ENCODE measurements at regions not wholly inside any gene's neighbourhood (a gene's known extent, or its start where the extent isn't known, plus 50 kb on each side); places are given as distances from the start of the nearest gene placed in this dataset.
"Not testable (repeated sequence)": the region's sequence is repeated elsewhere in the genome, so short reads cannot be mapped to it uniquely, and the experiment has no call there.

DNA sequence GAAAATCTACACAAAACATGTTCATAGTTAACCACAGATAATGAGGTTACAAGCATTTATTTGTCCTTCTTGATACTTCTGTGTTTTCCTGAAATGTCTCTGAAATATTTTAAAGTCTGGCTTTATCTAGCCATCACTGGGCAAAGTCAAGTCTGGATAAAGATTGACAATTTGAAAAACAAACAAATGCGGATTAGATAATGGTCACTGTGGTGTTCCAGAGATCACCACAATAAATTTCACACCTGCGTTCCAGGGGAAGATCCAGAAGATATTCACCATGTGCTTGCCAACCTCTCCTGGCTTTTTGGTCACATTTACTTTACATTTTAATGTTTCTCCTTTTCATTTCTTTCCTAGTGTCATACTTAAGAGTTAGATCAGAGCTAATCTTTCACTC, 109.7 kb upstream of the CCDC28A start:
- no peak for DNase-seq (ENCODE audit: low spot score)

- DNase-seq (ENCODE audit: low spot score): no peak
Observed at GRCh38 chr6:138664745-138665144, 108.8 kb upstream of the CCDC28A start.

DNA sequence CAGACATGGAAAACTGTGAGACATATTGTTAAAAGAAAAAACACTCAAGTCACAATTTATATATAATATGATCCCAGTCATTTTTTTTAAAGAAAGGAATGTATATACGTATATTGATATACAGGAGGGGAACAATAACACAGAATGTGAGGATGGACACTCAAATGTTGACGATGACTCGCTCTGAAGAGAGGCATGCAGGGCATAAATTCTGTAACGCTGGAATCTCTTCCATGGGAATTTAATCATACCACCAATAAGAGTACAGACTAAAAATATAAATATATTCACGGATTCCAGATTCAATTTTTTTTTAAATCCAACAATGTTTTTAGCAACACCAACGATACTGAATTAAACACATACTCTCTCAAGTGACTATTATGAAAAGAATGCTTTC, 106.9 kb upstream of the CCDC28A start:
- no peak for DNase-seq (ENCODE audit: low spot score)

DNA sequence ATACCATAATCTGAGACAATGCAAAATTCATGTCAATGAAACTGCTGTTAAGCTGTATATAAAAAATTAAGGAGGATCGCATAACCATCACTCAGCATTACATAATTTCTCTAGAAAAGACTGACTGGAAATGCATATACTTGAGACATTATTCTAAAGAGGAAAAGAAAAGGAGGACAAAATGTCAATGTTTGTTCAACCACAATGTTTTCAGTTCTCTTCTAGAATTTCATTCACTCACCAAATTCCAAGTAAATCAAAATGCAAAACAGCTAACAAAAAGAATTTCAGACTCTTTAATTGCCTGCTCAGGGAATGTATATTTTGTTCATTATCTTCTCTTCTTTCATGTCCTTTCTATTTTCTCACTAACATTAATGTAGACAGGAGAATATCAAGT, 106.2 kb upstream of the CCDC28A start:
- no peak for DNase-seq (ENCODE audit: low spot score)

DNA sequence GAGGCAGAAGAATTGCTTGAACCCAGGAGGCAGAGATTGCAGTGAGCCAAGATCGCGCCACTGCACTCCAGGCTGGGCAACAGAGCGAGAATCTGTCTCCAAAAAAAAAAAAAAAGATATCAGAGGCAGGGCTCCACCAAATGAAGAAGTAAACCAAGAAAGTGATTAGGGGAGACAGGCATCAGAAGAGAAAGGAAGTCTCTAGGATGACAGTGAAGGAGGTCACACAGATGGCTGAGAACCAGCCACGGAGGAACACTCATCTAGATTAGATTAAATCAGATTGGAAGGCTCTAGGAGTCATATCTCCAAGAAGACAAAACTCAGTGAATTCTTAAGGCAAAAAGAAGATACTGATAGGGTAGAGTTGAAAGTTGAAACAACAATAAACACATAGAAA, 102.2 kb upstream of the CCDC28A start:
- no peak for DNase-seq (ENCODE audit: low spot score)

DNA sequence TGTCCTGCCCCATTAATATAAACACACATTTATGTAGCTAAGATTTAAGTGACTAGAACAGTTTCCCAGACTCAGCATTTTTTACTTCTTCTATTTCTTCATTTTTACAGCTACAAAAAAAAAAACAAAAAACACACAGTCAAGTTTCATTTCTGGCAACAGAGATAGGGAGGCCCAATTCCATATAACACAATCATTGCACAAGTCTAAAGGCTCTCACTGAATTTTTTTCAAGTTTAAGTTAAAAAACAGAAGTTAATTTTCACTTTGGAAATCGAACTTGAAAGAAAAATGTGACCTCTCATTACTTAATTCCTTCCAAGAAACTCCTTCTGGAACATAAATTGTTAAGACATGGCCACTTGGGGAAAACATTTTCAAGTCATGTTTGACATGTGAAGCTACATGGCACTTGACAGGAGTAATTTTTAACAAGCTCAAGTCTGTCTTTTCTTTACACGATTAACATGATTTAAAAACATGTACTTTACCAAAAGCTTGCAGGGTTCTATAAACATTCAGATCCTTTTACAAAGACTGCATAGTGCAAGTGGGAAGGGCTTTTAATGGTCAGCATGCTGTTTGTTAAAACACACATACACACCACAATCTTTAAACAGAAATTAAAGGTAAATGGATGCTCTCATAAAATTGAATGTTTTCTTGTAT, 100.1 kb upstream of the CCDC28A start:
- DNase-seq (ENCODE audit: low spot score): no peak

DNA sequence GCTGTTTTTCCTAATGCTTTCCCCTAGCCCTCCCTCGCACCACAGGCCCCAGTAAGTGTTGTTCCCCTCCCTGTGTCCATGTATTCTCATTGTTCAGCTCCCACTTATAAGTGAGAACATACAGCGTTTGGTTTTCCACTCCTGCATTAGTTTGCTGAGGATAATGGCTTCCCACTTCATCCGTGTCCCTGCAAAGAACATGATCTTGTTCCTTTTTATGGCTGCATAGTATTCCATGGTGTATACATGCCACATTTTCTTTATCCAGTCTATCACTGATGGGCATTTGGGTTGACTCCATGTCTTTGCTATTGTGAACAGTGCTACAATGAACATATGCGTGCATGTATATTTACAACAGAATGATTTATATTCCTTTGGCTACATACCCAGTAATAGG, 99.1 kb upstream of the CCDC28A start:
- DNase-seq (ENCODE audit: low spot score): not testable (repeated sequence)

- no peak for DNase-seq (ENCODE audit: low spot score)
Observed at GRCh38 chr6:138677538-138677937, 96.0 kb upstream of the CCDC28A start.

- no peak for DNase-seq (ENCODE audit: low spot score)
Observed at GRCh38 chr6:138678168-138678567, 95.4 kb upstream of the CCDC28A start.

DNA sequence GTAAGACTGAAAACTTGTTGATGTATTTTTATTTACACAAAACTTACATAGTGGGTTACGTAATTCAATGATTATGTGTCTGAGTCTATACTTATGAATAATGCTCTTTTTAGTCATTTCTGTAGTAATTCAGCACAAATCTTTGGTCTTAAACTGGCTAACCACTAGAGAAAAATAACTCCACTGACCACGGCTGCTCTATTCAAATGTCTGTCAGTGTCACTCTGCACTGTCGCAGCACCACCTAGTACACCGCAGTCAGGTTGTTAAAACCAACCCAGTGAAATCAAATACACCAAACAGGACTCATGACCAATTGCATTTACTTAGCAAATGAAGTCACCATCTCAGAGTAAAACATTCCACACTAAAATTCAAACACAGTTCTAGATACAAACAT, 93.5 kb upstream of the CCDC28A start:
- no peak for DNase-seq (ENCODE audit: low spot score)

DNA sequence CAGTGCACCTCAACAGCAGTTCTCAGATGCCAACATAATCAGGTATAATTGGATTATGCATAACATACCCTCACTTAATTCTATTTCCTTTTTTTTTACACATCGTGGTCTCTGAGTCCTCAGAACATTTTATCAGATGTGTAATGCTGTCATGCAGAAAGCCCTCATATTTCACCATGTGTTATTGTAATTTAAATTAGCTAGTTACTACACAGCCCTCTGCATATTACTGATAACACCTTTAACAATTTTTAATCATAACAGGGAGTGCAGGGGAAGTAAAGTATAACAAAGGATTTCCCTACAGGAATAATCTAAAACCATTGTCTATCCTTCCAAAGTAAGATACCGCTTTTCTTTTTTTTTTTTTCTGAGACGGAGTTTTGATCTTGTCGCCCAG, 91.9 kb upstream of the CCDC28A start:
- no peak for DNase-seq (ENCODE audit: low spot score)

GRCh38 chr6:138682704-138683527, 90.7 kb upstream of the CCDC28A start:
- DNase-seq (ENCODE audit: low spot score): peak; percentile 91

DNA sequence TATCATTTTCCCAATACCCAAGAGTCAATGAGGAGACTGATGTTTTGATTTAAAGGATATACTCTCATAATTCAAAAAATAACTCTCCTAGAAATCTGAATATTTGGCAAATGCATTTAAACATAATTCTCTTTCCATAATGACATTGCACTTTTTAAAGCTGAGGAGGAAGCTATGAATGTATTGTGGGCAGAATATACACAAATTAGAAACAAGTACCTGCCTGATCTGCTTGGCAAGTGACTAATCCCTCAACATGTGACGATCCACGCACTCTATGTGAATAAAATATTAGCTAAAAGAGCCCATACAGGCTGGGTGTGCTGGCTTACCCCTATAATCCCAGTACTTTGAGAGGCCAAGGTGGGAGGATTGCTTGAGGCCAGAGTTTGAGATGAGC, 88.3 kb upstream of the CCDC28A start:
- DNase-seq (ENCODE audit: low spot score): no peak

DNA sequence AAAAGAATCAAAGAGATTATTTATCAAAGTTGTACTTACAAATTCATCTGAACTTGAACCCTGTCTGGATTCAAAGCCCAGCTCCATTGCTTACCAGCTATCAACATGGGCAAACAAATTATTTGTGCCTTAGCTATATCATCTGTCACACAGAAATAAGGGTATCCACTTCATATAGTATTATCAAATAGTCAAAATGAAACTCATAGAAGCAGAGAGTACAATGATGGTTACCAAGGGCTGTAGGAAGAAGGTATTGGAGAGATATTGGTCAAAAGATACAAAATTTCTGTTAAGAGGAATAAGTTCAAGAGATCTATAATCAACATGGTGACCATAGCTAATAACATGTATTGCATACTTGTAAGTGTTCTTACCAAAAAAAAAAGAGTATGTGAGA, 87.8 kb upstream of the CCDC28A start:
- DNase-seq (ENCODE audit: low spot score): no peak

DNA sequence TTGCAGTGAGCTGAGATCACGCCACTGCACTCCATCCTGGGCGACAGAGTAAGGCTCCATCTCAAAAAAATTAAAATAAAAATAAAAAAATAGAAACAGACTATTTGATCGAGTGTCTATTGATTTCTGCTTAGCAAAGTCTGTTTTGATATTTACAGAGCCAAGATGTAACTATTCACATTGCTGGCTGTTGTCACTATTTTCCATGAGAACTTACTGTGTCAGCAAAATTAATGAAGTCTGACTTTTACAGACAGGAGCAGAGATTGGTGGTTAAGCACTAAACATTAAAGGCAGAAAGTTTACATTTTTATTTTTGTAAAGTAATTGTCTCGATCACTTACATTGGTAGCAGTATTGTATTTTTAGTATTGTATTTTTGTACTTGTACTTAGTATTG, 85.0 kb upstream of the CCDC28A start:
- DNase-seq (ENCODE audit: low spot score): no peak

DNA sequence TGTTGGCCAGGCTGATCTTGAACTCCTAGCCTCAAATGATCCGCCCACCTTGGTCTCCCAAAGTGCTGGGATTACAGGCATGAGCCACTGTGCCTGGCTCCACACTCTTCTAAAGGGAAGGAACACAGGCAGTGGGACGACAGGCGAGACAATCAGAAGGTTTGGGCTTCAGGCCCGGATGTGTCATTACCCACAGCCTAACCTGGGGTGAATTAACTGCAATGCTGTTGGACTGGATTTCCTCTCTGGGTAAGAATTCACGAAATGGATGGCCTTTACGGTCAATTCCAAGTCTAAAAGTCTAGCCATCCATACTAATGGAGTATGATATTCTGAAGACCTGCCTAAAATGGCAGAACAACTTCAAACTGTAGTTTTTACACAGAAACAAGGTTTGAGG, 83.7 kb upstream of the CCDC28A start:
- DNase-seq (ENCODE audit: low spot score): no peak

DNA sequence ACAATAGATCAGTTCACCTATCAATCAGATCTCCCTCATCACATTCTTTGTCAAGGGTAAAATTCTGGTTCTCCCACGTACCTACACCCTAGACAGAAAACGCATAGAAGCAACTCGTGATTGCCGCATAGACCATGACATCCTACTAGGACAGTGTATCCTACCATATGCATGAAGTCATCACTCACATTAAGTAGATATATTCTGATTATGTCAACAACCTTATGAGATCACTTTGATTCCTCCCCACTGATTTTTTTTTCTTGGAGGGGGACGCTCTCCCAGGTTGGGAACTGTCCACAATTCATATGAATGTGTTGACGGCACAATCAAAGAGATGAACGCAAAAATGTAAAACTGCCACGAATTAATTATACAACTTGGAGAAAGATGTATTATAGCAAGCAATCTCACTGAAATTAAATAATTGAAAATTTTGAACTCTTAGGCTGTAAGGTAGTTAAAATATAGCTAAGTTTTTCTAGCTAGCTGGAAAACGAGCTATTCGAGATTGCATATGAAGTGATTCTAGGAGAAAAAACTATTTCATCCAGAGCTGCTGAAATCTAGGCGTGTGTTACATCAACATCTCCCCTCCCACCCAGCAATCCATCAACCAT, 82.5 kb upstream of the CCDC28A start:
- no peak for DNase-seq (ENCODE audit: low spot score)

DNA sequence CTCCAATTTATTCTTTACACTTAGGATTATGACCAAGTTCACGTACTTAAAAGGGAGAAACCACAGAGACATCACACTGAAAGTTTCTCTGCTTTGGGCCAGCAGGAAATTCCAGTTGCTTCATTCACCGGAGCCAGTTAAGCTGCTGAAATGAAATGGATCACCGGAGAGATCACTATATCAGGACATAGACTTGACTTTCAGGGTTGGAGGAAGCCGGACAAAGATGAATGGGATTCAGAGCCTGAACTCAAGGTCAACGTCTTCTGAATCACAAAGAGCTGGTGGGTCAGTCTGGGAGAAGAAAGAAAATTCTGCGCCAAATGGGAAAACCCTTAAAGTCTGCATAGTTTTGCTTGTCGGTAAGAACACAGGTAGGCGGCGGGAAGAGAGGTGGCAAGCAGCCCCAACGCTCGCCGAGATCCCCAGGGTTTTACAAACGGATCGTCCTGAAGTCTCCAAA, 81.9 kb upstream of the CCDC28A start:
- peak; percentile 56 for DNase-seq (ENCODE audit: low spot score)

DNA sequence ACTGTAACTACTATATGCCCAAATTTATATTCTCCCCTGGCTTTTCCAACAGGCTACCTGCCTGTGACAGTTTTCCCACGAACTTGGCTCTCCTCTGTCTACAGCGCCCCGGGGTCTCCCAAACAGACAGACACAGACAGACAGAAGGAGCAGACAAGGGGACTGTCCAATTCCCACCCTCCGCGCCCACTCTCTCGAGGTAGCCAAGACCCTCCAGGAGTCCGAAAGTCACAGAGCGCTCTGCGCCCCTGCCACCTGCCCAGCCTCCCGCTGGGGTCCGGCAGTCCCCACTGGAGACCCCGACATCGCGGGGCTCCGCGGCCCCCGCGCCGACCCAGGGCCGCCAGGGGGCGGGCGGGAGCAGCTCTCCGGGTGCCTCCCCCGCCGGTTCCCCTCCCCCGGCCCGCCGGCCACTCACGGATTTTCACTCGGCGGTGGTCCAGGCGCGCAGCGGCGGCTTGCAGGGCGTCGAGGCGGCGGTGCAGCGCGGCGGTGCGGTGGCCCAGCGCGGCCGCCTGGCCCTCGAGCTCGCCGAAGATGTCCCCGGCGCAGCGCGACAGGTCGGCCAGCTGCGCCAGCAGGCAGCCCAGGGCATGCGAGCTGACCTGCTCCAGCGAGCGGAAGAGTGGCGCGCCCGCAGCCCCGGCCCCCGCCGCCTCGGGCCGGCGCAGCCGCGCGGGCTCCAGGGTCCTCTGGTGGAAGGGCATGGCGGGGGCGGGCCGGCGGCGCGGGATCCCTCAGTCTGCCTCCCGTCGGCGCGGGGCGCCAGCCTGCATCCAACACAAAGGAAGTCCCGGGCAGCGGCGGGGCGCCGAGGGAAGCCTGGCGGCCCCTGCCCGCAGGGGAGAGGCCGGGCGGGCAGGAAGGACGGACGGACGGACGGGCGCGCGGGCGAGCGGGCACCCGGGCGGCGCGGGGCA, 81.3 kb upstream of the CCDC28A start:
- DNase-seq (ENCODE audit: low spot score): peak; percentile 66

- peak; percentile 65 for DNase-seq (ENCODE audit: low spot score)
Observed at GRCh38 chr6:138692978-138693909, 80.3 kb upstream of the CCDC28A start.

GRCh38 chr6:138695193-138695592, 78.4 kb upstream of the CCDC28A start:
- no peak for DNase-seq (ENCODE audit: low spot score)

Measured in RKO (cell line).